Renal cortical epithelial cell (primary cell): ENCODE measurements at regions not wholly inside any gene's neighbourhood (a gene's known extent, or its start where the extent isn't known, plus 50 kb on each side); places are given as distances from the start of the nearest gene placed in this dataset.
"Not testable (repeated sequence)": the region's sequence is repeated elsewhere in the genome, so short reads cannot be mapped to it uniquely, and the experiment has no call there.

Source experiments
- DNase-seq: peaks from one replicate; pipeline ENCODE4 v3.0.0-alpha.2; 2011; ENCODE audit warnings: low read depth

DNA sequence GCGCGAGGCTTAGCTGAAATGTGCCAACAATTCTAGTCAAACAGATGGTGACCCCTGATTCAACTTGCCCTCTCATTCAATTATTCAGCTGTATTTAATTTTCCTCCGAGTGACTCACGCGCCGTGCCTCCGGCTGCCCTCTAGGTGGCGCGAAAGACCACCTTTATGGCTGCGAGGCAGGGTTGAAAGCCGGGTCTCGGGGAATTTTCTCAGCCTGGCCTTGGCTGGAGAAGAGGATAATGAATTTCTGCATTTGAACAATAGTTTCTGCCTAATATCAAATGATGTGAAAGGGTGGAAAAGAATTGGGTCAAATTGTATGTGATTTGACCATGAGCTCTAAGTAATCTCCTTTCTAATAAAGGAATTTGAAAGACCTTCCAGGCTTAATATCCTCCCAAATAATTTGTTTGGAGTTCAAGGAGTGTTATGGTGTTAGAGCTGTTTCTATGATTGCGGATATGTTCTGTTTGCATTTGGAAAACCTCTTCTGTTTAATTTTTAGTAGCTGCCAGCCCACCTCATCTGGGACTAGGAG, 310.9 kb downstream of the ZNF536 start:
- DNase-seq: peak; percentile 36

DNA sequence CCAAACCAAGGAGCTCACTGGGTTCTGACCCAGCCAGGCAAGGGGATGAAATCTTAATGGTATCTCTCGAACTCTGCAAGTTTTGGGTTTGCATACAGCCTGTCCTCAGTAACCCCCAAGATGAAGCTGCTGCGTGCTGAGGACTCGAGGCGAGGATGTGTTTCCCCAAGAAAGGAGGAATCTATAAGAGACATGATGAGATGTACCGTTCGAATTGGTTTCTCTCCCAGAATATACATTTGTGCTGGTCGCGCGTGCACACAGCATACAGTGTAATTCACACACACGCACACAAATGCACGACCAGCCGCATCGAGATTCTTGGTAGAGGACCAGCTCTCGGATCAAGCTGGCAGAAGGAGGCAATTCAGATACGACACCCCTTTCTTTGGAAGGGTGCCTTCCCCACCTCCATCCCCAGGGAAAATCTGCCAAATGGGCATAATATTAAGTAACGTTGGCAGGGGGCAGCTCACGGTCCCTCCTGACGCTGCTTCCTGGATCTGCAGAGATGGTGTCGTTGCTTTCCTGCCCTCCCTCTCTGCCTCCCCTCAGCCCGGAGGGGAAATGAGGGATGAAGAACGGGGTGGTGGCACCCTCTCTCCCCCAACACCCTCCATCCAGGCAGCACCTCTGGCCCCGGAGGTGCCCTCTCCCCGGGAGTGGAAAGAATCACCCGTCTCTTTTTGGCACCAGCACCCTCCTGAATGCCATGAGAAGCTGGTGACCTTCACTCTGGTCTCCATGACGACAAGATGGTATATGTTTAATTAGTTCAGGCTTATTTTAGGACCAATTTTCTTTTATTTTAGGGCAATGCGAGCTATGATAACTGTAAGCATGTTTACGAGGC, 310.2 kb downstream of the ZNF536 start:
- no peak for DNase-seq

DNA sequence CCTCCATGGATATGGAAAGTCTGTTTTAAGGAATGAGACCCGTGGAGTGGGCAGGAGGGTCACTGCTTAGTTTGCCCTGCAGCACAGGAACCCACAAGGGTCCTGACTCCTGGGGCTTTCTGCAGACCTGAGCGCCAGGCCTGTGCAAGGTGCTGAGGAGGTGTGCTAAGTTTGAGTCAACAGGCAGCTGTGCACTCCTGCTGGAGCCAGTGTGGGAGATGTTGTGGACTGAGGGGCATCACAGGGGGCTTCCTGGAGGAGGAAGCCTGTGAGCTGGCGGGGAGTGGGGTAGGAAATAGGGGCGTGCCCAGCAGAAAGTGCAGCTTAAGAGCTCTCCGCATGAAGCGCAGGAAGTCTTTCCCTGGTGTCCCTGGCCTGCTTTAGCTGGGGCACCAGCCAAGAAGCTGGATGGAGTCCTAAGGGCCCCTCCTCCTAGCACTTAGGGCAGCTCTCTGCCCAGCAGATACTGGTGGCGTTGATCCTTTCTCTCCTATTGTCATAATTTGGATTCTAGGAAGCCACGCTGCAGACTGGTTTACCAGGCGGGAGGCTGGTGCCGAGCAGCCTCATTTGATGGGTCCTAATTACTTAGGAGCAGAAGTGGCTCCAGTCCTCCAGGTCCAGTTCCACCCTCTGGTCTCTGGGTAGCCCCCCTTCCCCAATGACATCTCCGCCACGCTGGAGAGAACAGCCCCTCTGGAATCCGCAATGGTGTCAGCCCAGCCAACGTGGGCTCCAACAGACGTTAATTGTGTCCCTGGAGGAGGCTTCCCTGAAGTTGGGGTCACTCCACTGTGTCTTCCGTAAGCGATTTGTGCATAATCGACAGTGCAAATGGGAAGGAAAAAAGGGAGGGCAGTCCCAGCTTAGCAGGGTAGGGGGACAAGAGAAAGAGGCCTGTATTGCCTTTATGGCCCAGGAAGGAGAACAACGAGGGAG, 309.2 kb downstream of the ZNF536 start:
- no peak for DNase-seq

DNA sequence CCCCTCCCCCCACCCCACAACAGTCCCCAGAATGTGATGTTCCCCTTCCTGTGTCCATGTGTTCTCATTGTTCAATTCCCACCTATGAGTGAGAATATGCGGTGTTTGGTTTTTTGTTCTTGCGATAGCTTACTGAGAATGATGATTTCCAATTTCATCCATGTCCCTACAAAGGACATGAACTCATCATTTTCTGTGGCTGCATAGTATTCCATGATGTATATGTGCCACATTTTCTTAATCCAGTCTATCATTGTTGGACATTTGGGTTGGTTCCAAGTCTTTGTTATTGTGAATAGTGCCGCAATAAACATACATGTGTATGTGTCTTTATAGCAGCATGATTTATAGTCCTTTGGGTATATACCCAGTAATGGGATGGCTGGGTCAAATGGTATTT, 308.2 kb downstream of the ZNF536 start:
- DNase-seq: not testable (repeated sequence)

DNA sequence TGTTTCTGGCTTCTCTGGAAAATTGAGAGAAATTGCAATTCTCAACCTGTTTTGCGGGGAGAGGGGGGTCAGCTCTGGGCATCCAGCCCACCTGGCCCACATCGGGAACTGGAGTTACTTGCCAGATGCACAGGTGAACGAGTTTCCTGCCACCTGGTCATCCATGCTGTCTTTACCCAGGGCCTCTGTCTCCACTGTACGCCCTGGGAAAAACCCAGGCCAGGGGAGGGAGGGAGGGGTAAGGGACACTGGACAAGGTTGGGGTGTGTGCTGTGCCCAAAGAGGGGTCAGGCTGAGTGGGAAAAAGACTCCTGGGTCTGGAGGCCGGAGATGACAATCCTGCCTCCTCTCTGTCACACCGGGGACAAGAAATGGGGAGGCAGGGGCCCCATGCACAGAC, 307.6 kb downstream of the ZNF536 start:
- DNase-seq: no peak

DNA sequence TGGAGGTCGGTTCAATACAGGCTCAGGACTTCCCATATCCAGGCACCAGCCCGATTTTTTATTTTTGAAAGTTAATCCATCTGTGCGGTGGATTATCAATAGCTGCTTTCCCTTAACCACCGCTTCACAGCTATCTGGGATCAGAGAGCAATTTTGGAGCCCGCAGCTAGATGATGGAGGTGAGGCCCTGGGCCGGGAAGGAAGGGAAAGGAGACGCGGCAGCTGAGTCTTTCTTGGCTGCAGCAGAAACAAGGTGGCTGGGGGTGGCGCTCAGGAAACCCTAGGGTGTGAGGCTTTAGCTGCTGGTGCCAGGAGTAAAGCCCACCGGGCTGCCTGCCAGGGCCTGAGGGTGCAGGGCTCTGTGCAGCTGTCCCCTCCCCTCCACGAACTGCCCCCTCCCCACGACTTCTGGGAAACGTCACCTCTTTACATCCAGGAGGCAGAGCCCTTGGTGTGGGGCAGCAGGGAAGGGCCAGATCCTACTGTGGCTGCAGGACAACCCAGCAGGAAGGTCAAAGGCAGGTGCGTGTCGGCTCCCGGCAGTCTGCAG, 307.0 kb downstream of the ZNF536 start:
- no peak for DNase-seq

DNA sequence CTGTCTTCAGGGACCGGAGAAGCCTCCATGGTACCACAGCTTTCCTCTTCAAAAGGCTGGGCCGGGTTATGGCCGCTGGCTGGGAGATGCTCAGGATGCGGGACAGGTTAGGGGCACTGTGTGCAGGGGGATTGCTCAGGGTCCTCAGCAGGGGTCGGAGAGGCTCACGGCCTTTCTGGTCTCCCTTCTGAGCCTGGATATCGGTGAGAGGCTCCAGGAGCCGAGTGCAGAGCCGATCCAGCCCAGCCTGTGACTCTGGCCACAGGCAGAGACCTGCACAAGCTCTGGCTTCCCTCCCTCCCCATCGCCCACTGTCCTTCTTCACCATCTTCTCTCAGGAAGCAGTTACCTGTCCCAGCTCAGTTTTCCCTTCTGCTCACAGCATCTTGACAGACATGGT, 306.0 kb downstream of the ZNF536 start:
- DNase-seq: no peak

DNA sequence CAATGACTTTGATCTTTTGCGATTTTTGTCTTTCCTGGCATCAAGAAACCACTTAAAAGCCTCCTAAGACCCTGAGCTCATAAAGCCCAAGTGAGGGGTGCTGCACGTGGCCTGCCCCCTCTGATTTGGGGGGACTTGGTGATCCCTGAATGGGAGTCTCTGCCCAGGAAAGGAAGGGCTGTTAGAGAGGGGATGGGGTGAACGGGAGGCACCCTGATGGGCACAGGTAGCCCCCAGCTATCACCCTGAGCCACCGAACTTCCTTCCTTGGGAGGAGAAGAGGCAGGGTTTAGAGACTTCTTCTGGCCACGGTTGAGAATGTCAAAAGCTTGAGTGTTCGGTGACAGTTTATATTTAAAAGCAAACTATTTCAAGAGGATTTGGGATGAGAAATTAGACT, 305.5 kb downstream of the ZNF536 start:
- no peak for DNase-seq

DNA sequence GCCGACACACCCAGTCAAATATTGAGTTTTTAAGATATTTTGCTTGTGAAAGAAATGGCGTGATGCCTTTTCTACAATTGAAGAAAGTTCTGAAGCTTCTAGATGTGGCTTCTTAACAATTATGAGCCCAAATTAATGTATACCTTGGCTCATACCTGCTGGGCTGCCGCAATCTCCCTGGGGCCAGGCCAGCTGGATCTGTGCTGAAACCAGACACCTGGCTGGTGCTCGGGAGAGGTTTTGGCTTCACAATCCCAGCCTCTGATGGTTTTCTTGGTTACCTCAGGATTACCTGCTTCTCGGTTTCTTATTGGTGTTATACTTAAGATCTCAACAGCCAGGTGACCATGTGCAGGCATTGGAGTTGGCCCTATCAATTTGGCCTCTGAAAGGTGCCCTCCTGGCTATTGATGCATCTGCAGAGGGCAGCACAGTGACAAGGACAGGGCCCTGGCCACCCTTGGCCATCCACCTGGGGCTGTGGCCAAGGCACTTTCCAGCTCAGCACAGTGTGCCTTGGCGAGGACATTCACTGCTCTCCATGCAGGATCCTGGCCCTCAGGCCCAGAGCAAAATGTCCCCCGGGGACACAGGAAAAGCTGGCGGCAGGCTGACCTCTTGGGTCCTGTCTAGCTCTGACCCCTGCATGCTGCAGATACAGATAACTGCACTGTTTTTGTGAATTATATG, 305.0 kb downstream of the ZNF536 start:
- DNase-seq: no peak

DNA sequence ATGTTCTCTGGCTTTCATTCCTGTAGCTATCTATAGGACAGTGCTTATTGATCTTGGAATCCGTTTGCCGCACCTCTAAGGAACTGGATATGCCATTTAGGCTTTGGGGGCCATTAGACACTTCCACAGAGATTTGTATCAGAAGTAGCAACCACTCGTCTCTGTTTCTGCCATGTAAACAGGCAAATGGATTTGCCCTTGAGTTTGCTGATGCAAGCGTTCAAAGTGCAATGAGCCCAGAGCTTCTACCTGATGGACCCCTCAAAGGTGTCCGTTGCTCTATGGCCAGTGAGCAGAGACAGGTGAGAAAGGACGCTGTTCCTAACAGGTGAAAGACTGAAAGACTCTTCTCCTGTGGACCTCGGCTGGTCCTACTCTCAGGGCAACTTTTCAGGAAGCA, 302.9 kb downstream of the ZNF536 start:
- no peak for DNase-seq

DNA sequence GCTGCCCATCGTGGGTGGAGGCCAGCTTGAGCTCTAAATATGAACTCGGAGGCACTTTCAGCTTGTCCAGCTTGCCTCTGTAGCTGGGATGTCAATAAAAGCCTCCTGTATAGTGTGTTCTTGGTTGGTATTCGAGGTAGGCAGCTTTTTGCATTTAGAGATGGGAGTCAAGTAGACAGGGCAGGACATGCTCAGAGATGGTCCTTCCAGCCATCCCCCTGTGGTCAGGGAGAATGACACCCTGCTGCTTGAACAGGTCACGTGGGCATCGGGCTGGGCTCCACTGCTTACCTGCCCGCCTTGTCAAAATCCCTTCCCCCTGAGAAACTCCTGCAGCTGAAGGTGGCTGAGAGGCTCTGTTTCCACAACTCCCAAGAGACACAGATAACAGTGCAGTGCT, 302.5 kb downstream of the ZNF536 start:
- DNase-seq: no peak

DNA sequence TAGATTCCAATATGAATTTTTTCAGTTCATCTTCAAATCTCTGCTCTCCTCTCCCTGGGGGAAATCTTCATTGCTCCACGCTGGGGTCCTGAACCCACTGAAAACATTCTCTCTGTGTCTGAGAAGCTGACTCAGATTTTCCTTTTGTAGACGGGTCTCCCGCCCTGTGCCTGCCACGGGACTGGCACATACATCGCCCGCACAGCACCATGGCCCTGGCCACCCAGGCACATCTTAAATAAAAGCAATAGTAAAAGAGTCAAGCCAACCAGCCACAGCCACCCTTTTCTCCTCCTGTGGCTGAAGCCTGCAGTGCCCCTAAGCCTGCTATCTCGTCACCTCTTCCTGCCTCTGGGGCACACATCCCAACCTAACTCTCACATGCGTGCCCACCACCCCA, 301.2 kb downstream of the ZNF536 start:
- DNase-seq: no peak

DNA sequence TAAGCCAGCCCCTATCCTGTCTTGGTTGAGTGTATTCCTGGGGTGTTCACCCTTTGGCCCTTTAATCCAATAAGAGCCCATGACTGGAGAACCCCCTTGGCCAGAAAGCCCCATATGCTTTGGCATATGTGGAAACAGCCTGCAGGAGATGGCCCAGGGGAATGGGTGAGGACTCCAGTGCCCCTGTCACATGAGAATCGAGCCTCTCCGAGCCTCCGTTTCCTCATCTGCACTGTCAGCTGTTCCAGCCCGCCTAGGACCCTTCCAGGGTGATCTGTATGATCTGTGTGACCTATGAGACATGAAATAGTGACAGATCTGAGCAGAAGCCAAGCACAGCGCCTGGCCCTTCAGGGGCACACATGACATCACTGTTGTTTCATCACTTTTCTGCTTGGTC, 300.7 kb downstream of the ZNF536 start:
- no peak for DNase-seq

DNA sequence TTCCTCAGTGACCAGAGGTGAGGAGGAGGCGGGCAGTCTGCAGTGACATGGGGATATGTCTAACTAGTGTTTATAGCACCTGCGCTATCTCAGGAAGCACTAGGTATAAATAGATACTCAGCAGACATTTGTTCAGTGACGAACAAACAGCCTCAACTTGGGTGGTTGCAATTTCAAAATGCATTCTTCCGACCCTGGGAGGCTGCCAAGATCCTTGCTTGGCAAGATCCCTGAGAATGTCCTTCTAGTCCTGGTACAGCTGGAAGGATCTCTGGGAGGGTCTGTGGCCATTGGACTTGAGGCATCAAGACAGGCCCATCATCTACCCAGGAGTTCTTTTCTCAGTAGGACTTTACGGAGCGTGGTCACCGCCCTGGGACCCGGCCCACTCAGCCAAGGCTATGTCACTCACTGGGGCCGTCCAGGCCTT, 299.5 kb downstream of the ZNF536 start:
- DNase-seq: no peak

DNA sequence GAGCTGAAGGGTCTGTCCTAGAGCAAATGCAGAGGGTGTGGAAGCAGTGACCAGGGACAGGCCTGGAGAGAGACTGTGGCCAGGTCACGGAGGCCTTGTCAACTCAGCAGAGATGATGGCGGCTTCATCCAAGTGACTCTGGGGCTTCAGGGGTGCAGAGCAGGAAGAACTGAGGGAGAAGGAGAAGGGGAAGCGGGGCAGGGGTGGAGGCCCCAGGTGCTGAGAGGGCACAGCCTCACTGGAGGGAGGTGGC, 299.1 kb downstream of the ZNF536 start:
- no peak for DNase-seq

DNA sequence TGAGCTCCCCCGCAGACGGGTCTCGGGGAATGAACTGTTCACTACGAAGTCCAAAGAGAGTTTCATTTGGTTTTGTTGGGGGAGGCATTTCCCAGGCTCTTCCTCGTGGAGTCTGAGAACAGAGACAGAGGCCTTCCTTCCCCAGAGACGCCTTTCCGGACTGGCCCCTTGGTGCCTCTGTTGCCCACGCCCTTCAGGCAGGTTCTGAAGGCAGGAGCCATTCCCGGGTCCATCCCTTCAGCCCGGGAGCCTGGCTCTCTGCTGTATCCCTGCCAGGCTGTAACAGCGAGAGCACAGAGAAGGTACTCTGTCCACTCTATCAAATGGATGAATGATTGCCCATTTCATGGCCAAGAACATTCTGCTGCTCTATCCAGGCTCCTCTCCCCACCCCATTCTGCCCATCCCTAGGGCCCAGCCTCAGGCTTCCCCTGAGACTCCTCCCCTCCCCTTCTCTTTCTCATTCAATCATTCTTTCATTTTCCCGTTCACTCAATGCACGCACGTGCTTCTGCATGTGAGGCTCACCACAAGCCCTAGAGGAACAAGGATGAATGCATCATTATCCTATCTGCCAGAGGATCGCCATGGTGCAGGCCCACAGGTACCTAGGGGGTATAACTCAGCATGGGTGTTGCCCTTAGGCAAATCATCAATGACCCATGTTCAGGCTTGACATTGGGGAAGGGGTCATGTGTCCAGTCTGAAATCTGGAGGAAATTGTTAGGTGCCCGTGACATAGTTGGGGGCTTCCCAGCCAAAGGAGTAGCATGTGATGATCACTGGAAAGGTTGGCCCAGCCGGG, 298.6 kb downstream of the ZNF536 start:
- no peak for DNase-seq

DNA sequence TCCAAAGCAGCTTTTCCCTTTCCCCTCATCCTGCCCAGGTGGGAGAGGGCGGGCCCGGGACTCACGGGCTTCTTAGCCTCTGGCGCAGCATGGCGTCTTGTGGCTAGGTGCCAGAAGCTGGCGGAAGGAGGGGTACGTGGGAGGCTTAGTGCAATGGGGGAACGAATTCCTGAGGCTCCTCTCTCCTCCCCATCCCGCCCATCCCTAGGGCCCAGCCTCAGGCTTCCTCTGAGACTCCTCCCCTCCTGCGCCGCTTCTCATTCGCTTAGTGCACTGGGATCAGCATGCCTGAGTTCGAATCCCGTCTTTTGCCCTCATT, 297.8 kb downstream of the ZNF536 start:
- DNase-seq: no peak

DNA sequence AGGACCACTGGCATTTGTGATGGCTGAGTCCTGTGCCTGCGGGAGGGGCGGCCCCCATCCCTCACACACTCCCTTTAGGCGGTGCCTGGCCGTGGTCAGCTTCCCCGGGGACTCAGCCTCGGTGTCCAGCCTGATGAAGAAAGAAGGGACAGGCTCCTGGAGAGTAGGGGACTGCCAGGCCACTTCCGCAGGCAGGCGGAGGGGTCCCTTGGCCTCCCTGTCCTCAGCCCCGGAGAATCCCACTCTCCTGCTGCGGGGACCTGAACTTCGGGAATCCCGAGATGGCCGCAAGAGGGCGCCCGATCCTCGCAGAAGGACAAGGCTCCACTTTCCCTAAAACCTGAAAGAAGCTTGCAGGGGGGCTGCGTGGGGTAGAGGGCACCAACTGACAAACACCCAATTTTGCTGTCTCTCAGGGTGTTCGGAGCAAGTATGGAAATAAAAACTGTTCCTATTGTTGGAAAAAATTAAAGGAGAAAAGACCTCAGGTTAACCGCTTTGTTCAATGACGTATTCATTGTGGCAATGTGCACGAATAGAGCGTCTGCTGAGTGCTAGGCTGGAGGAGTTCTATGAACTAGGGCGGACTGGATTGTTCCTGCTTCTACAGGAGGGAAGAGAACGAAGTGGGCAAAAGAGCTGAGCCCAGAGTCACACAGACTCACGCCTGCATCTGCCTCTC, 297.3 kb downstream of the ZNF536 start:
- no peak for DNase-seq

DNA sequence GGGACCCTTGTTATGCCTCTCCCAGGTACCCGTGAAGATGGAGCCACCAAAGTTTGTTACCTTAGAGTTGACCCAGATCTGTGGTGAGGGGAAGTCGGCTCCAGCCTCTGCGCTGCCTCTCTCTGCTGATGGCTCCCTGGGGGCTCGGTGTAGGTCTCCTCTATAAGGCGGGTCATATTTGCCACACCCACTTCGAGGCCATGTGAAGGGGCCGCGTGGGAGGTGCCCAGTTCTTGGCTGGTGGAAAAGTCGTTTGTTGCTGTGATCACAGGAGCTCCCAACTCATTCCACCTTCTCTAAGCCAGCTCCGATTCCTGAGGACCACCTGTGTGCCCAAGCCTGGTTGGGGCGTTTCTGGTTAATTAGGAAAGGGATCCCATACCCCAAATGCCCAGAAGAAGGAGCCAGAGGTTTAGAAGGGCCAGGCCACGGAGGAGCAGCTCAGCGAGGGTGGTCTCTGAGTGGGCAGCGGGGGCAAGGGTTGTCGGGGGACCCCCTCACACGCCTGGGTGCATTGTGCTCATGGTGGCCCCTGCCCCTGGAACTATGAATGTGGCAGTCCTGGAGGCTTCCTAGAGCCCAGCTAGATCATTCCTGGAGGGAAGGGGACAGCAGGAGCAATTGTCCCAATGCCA, 296.5 kb downstream of the ZNF536 start:
- DNase-seq: no peak

DNA sequence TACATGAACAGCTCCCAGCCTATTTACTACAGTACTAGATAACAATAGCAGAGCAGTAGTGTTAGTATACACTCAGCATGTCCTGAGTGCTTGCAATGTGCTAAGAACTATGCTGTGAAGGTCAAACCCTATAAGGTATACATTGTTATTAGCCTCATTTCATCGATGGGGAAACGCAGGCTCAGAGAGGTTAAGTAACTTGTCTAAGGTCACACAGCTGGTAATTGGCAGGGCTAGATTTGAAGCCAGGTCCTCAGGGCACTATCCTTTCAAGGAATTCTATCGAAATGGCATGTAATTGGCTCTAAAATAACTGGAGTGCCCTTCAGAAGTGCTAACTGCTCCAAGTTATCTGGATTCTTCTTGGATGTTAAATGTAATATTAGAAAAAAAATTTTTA, 295.6 kb downstream of the ZNF536 start:
- no peak for DNase-seq
